K562 (cell line): ENCODE measurements at regions not wholly inside any gene's neighbourhood (a gene's known extent, or its start where the extent isn't known, plus 50 kb on each side); places are given as distances from the start of the nearest gene placed in this dataset.

Source experiments
- ATAC-seq: fragments of 200-7000 bp; cut with Tn5 transposase; 3 replicates; pipeline ENCODE4 v1.9.1; 2020; ENCODE audit warnings: moderate library complexity
- BruUV-seq: library from RNA; stranded (reverse); fragments of 400-500 nt; replicated peaks from 2 replicates; lab custom pipeline; 2021; lab: Mats Ljungman, UMichigan
- CTCF ChIA-PET: fragments of 300-600 bp; formaldehyde crosslinking; extraction: SDS; loops from one replicate; lab custom pipeline; 2021; ENCODE audit warnings: low intra/inter-chr PET ratio; lab: Yijun Ruan, JAX
- POLR2A ChIA-PET: fragments of 300-600, 350-650 bp; sonication (Branson Sonifier 250); formaldehyde crosslinking; extraction: SDS; loops from one replicate; lab custom pipeline; 2021; ENCODE audit warnings: antibody characterized with exemption, inconsistent platforms; lab: Yijun Ruan, JAX
- DNase-seq, 4 experiments: peaks; one replicate each; pipeline versions ENCODE4 v3.0.0 to v3.0.0-alpha.2; 2011 to 2018; ENCODE audit warnings: low spot score in 3 of 4, mixed read lengths in 3 of 4; ENCODE audit errors: extremely low read depth in 1 of 4
- FAIRE-seq: peaks from 2 replicates; lab custom pipeline; 2011; peaks lifted over from hg19 to GRCh38; lab: Jason Lieb, UNC
- H2AFZ ChIP-seq: 2 replicates; pipeline ENCODE4 v1.6.0; 2011; ENCODE audit warnings: low read depth, low read length, control low read depth, inconsistent platforms
- H3K27ac ChIP-seq: fragments of 200-600 bp; 3 replicates; pipeline ENCODE4 v1.8.0; 2011; ENCODE audit warnings: low read depth, mild to moderate bottlenecking, control low read depth, inconsistent platforms, low read length, moderate library complexity, mixed read lengths; ENCODE audit errors: extremely low read depth
- H3K27me3 ChIP-seq, 2 experiments: fragments of 300-600 bp in 1 of 2; 2 replicates in 1 of 2; 3 replicates in 1 of 2; pipeline versions ENCODE4 v1.6.0 to v1.8.0; 2011; ENCODE audit warnings: inconsistent platforms in 2 of 2, low read length in 2 of 2, mild to moderate bottlenecking in 1 of 2, mixed read lengths in 1 of 2, moderate library complexity in 1 of 2; ENCODE audit not compliant: control insufficient read depth in 2 of 2, insufficient read depth in 2 of 2
- H3K36me3 ChIP-seq: fragments of 300-600 bp; 3 replicates; pipeline ENCODE4 v1.8.0; 2011; ENCODE audit warnings: mild to moderate bottlenecking, low read length, inconsistent platforms; ENCODE audit not compliant: control insufficient read depth, insufficient read depth
- H3K4me1 ChIP-seq, 2 experiments: fragments of 200-600 bp in 1 of 2; replicated peaks in 1 of 2; 2 replicates in 1 of 2; 3 replicates in 1 of 2; pipeline versions ENCODE4 v1.5.1 to v1.8.0; 2011; ENCODE audit warnings: inconsistent platforms in 2 of 2, low read length in 2 of 2, mild to moderate bottlenecking in 1 of 2, mixed read lengths in 1 of 2, moderate library complexity in 1 of 2; ENCODE audit not compliant: control insufficient read depth in 2 of 2, insufficient read depth in 2 of 2
- H3K4me2 ChIP-seq: 2 replicates; pipeline ENCODE4 v1.6.1; 2011; ENCODE audit warnings: low read length, control low read depth, inconsistent platforms, mixed read lengths; ENCODE audit not compliant: insufficient read depth
- H3K4me3 ChIP-seq: fragments of 200-600 bp; sonication (generic), shearing (Covaris generic); 2 replicates; pipeline ENCODE4 v1.5.1; 2016; ENCODE audit warnings: control low read depth, inconsistent platforms
- H3K79me2 ChIP-seq: fragments of 200-600 bp; 3 replicates; pipeline ENCODE4 v1.8.0; 2011; ENCODE audit warnings: low read length, inconsistent platforms; ENCODE audit not compliant: control insufficient read depth, insufficient read depth
- H3K9ac ChIP-seq, 2 experiments: 2 replicates each; pipeline versions ENCODE4 v1.6.0 to v1.6.1; 2011; ENCODE audit warnings: low read depth in 2 of 2, low read length in 2 of 2, control low read depth in 1 of 2, inconsistent platforms in 1 of 2, mild to moderate bottlenecking in 1 of 2, mixed read lengths in 1 of 2; ENCODE audit not compliant: insufficient read depth in 1 of 2
- H3K9me1 ChIP-seq: one replicate; pipeline ENCODE4 v1.6.0; 2011; ENCODE audit warnings: inconsistent platforms, mild to moderate bottlenecking, low read length, moderate library complexity; ENCODE audit not compliant: control insufficient read depth, insufficient read depth
- H3K9me3 ChIP-seq: replicated peaks from 2 replicates; pipeline ENCODE4 v1.5.1; 2011; ENCODE audit warnings: low read depth, low read length, inconsistent platforms; ENCODE audit not compliant: control insufficient read depth, insufficient read depth
- H4K20me1 ChIP-seq: replicated peaks from 2 replicates; pipeline ENCODE4 v1.6.1; 2011; ENCODE audit warnings: low read length, inconsistent platforms, mixed read lengths; ENCODE audit not compliant: control insufficient read depth, insufficient read depth
- MED1 ChIP-seq: sonication (generic); formaldehyde crosslinking; IDR thresholded peaks from 2 replicates; pipeline ENCODE4 v1.8.1; 2023; ENCODE audit warnings: missing genetic modification reagents, borderline replicate concordance
- NR4A1 ChIP-seq, 2 experiments: fragments of 250-450 bp in 1 of 2; fragments of 450-650 bp in 1 of 2; sonication (Bioruptor Pico) in 1 of 2; IDR thresholded peaks; 2 replicates each; pipeline versions ENCODE4 v1.4.0 to v1.6.1; 2016 to 2020; ENCODE audit warnings: mild to moderate bottlenecking in 2 of 2, missing compliant biosample characterization in 1 of 2, missing genetic modification characterization in 1 of 2, moderate library complexity in 1 of 2
- RHOXF2B ChIP-seq: fragments of 250-450 bp; sonication (Bioruptor Pico); conservative IDR thresholded peaks from 2 replicates; pipeline ENCODE4 v1.5.1; 2021
- SIN3A ChIP-seq, 2 experiments: fragments of 150-350 bp in 1 of 2; IDR thresholded peaks; 2 replicates each; pipeline ENCODE4 v1.6.1; 2011 to 2016; ENCODE audit warnings: borderline replicate concordance in 2 of 2, low read depth in 2 of 2, low read length in 2 of 2, mild to moderate bottlenecking in 2 of 2, moderate library complexity in 2 of 2; ENCODE audit not compliant: control insufficient read depth in 1 of 2
- TCF7 ChIP-seq: sonication (generic); IDR thresholded peaks from 2 replicates; pipeline ENCODE4 v1.6.1; 2016; ENCODE audit warnings: antibody characterized with exemption, borderline replicate concordance
- TRIM28 ChIP-seq: fragments of 450-650 bp; IDR thresholded peaks from 2 replicates; pipeline ENCODE4 v1.6.1; 2017
- ZNF316 ChIP-seq: fragments of 450-650 bp; IDR thresholded peaks from 2 replicates; pipeline ENCODE4 v1.6.1; 2016
- ZNF75A ChIP-seq: fragments of 450-650 bp; formaldehyde crosslinking; IDR thresholded peaks from 2 replicates; pipeline ENCODE4 v1.4.0; 2020; ENCODE audit warnings: mild to moderate bottlenecking
- ZNF766 ChIP-seq: fragments of 200-800 bp; sonication (Bioruptor generic); conservative IDR thresholded peaks from 2 replicates; pipeline ENCODE4 v1.6.1; 2016; ENCODE audit warnings: missing genetic modification characterization, missing compliant biosample characterization
- WGBS: fragments of 100-300 bp; shearing (Covaris generic); methylation state at CpG from one replicate; pipeline ENCODE4 v1.1.6; 2016; ENCODE audit warnings: low coverage, mixed read lengths; ENCODE audit not compliant: insufficient coverage; ENCODE audit errors: missing lambda C conversion rate; 5-methylcytosine and 5-hydroxymethylcytosine counted together
- in situ Hi-C: fragments of 300-500 bp; cut with MboI; formaldehyde crosslinking; loops from 4 replicates; pipeline ENCODE4 v1.15.0; 2018; ENCODE audit warnings: inconsistent platforms, mixed read lengths
- intact Hi-C: fragments of 100-400 bp; cut with micrococcal nuclease; formaldehyde crosslinking; loops from 2 replicates; pipeline ENCODE4 v1.14.2; 2022
- TF ChIP-seq, protein P1 (sequence below), 2 experiments: fragments of 450-650 bp in 1 of 2; sonication (generic) in 1 of 2; formaldehyde crosslinking; conservative IDR thresholded peaks; 2 replicates each; pipeline versions ENCODE4 v1.4.0 to v1.8.1; 2020 to 2022; ENCODE audit warnings: mild to moderate bottlenecking in 1 of 2, missing genetic modification reagents in 1 of 2
- TF ChIP-seq, protein P2 (sequence below): sonication (generic); formaldehyde crosslinking; IDR thresholded peaks from 2 replicates; pipeline ENCODE4 v1.8.0; 2022; ENCODE audit warnings: mild to moderate bottlenecking, missing genetic modification reagents
- TF ChIP-seq, protein P3 (sequence below): fragments of 250-450 bp; sonication (Bioruptor Pico); IDR thresholded peaks from 2 replicates; pipeline ENCODE4 v1.5.1; 2021; ENCODE audit warnings: mild to moderate bottlenecking

GRCh38 chr3:177820683-177821316, 623.5 kb upstream of the TBL1XR1 start:
- peaks cover 0 to 4% of the 10 kb centered on the region in 2 experiments; a peak in 1 of 5 replicates for H3K27me3 ChIP-seq
- H3K9me1 ChIP-seq: no peaks in the 10 kb centered on the region
- in situ Hi-C loops: no loop called here
- intact Hi-C loops: no loop called here
- FAIRE-seq (no peak), DNase-seq (no peak), ATAC-seq (no peak)
- no peaks in the 10 kb centered on the region for H3K79me2 ChIP-seq
- no peaks in the 10 kb centered on the region for H3K36me3 ChIP-seq
- H3K27ac ChIP-seq: no peak overlapping the region
- 0% methylated on average over 2 of the region's 2 CpGs for WGBS
- BruUV-seq: no TSS peak
- no peaks in the 10 kb centered on the region for H3K9me3 ChIP-seq
- no peaks in the 10 kb centered on the region for H4K20me1 ChIP-seq
- ChIA-PET CTCF (no interaction called here), POLR2A (interaction anchor here (0.6 kb wide), 1 partner anchor 309 kb away, joined by 3 read pairs; no protein-coding TSS in a partner anchor)
- H2AFZ ChIP-seq: no peak overlapping the region
- no peak overlapping the region for H3K4me2 ChIP-seq
- no peak overlapping the region for H3K4me3 ChIP-seq
- no peaks in the 10 kb centered on the region for H3K4me1 ChIP-seq
- H3K9ac ChIP-seq: no peak overlapping the region
- TF ChIP-seq, protein P1, sequence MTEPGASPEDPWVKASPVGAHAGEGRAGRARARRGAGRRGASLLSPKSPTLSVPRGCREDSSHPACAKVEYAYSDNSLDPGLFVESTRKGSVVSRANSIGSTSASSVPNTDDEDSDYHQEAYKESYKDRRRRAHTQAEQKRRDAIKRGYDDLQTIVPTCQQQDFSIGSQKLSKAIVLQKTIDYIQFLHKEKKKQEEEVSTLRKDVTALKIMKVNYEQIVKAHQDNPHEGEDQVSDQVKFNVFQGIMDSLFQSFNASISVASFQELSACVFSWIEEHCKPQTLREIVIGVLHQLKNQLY (CRISPR knock-in tag; conservative IDR thresholded peaks at IDR 0.05): no peak
- TF ChIP-seq, protein P2, sequence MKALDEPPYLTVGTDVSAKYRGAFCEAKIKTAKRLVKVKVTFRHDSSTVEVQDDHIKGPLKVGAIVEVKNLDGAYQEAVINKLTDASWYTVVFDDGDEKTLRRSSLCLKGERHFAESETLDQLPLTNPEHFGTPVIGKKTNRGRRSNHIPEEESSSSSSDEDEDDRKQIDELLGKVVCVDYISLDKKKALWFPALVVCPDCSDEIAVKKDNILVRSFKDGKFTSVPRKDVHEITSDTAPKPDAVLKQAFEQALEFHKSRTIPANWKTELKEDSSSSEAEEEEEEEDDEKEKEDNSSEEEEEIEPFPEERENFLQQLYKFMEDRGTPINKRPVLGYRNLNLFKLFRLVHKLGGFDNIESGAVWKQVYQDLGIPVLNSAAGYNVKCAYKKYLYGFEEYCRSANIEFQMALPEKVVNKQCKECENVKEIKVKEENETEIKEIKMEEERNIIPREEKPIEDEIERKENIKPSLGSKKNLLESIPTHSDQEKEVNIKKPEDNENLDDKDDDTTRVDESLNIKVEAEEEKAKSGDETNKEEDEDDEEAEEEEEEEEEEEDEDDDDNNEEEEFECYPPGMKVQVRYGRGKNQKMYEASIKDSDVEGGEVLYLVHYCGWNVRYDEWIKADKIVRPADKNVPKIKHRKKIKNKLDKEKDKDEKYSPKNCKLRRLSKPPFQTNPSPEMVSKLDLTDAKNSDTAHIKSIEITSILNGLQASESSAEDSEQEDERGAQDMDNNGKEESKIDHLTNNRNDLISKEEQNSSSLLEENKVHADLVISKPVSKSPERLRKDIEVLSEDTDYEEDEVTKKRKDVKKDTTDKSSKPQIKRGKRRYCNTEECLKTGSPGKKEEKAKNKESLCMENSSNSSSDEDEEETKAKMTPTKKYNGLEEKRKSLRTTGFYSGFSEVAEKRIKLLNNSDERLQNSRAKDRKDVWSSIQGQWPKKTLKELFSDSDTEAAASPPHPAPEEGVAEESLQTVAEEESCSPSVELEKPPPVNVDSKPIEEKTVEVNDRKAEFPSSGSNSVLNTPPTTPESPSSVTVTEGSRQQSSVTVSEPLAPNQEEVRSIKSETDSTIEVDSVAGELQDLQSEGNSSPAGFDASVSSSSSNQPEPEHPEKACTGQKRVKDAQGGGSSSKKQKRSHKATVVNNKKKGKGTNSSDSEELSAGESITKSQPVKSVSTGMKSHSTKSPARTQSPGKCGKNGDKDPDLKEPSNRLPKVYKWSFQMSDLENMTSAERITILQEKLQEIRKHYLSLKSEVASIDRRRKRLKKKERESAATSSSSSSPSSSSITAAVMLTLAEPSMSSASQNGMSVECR (CRISPR knock-in tag): no peak
- TF ChIP-seq ZNF75A (CRISPR knock-in tag) (no peak), MED1 (CRISPR knock-in tag) (no peak), RHOXF2B (CRISPR knock-in tag) (no peak), TRIM28 (no peak), ZNF316 (no peak), NR4A1 (CRISPR knock-in tag; IDR thresholded peaks at IDR 0.05) (no peak), NR4A1 (tag; IDR thresholded peaks at IDR 0.05) (no peak), SIN3A (IDR thresholded peaks at IDR 0.05; ENCODE audit: borderline replicate concordance in 2 of 2, control insufficient read depth in 1 of 2, low read depth in 2 of 2, low read length in 2 of 2) (no peak), TCF7 (no peak), ZNF766 (CRISPR knock-in tag) (no peak)
- TF ChIP-seq, protein P3, sequence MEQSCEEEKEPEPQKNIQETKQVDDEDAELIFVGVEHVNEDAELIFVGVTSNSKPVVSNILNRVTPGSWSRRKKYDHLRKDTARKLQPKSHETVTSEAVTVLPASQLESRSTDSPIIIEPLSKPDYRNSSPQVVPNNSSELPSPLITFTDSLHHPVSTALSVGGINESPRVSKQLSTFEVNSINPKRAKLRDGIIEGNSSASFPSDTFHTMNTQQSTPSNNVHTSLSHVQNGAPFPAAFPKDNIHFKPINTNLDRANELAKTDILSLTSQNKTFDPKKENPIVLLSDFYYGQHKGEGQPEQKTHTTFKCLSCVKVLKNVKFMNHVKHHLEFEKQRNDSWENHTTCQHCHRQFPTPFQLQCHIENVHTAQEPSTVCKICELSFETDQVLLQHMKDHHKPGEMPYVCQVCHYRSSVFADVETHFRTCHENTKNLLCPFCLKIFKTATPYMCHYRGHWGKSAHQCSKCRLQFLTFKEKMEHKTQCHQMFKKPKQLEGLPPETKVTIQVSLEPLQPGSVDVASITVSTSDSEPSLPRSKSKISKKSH (CRISPR knock-in tag): no peak
